Mammary epithelial cell (primary cell): ENCODE measurements at regions not wholly inside any gene's neighbourhood (a gene's known extent, or its start where the extent isn't known, plus 50 kb on each side); places are given as distances from the start of the nearest gene placed in this dataset.

Source experiments
- CTCF ChIP-seq, 2 donors: IDR thresholded peaks in 1 of 2; conservative IDR thresholded peaks in 1 of 2; 2 replicates each; pipeline ENCODE4 v1.5.1; 2011 to 2012; ENCODE audit warnings: inconsistent platforms in 2 of 2, low read length in 2 of 2, mild to moderate bottlenecking in 2 of 2, control low read depth in 1 of 2, low read depth in 1 of 2; ENCODE audit not compliant: insufficient read depth in 1 of 2; ENCODE audit errors: extremely low read depth in 1 of 2
- EZH2 ChIP-seq: IDR thresholded peaks from 2 replicates; pipeline ENCODE4 v1.6.1; 2012; ENCODE audit warnings: low read length, inconsistent platforms, borderline replicate concordance

GRCh38 chr2:37456479-37456878 lies 112.0 kb downstream of the QPCT start:
- TF ChIP-seq CTCF (conservative IDR thresholded peaks at IDR 0.05 in 1 of 2, IDR thresholded peaks at IDR 0.05 in 1 of 2; ENCODE audit: extremely low read depth in 1 of 2, insufficient read depth in 1 of 2, low read depth in 1 of 2, low read length in 2 of 2), result no peak
- no peak for TF ChIP-seq EZH2
